ENCODE measurements at regions not wholly inside any gene's neighbourhood (a gene's known extent, or its start where the extent isn't known, plus 50 kb on each side); places are given as distances from the start of the nearest gene placed in this dataset.

- H3K9me3 Mint-ChIP-seq (ENCODE audit: unreplicated experiment): no peaks in the 10 kb centered on the region
- ChIA-PET CTCF (no interaction called here), POLR2A (no interaction called here)
- no peak overlapping the region for H3K4me3 Mint-ChIP-seq (ENCODE audit: unreplicated experiment)
- Histone ChIP-seq H3K9me3 (no peaks in the 10 kb centered on the region), H3K36me3 (ENCODE audit: control insufficient read depth, insufficient read depth, low read length) (no peaks in the 10 kb centered on the region), H3K4me3 (ENCODE audit: low read depth, low read length) (no peak overlapping the region), H3K4me1 (no peaks in the 10 kb centered on the region), H3K27me3 (replicated peaks; ENCODE audit: control insufficient read depth, insufficient read depth, low read length) (no peaks in the 10 kb centered on the region)
- H3K27me3 Mint-ChIP-seq (ENCODE audit: insufficient read depth, unreplicated experiment): peaks cover 2% of the 10 kb centered on the region
- no peak overlapping the region for H3K27ac Mint-ChIP-seq (ENCODE audit: unreplicated experiment)
- BruUV-seq (replicated peaks): no TSS peak
- H3K36me3 Mint-ChIP-seq (ENCODE audit: insufficient read depth, unreplicated experiment): no peaks in the 10 kb centered on the region
- no peaks in the 10 kb centered on the region for H3K4me1 Mint-ChIP-seq (ENCODE audit: low read depth, unreplicated experiment)
- intact Hi-C loops (cut with micrococcal nuclease; ENCODE audit: unreplicated experiment): no loop called here
- no peak for DNase-seq
- TF ChIP-seq CTCF (IDR thresholded peaks at IDR 0.05; ENCODE audit: insufficient read depth in 1 of 2, low read depth in 1 of 2, low read length in 1 of 2, severe bottlenecking in 1 of 2, unreplicated experiment in 1 of 2): no peak
Measured at GRCh38 chr10:65143723-65144122, 1622.5 kb downstream of the REEP3 start.

GRCh38 chr10:65149878-65150277 lies 1628.7 kb downstream of the REEP3 start:
- Histone ChIP-seq H3K4me3 (ENCODE audit: low read depth, low read length) (no peak overlapping the region), H3K9me3 (no peaks in the 10 kb centered on the region), H3K27me3 (replicated peaks; ENCODE audit: control insufficient read depth, insufficient read depth, low read length) (no peaks in the 10 kb centered on the region), H3K4me1 (no peaks in the 10 kb centered on the region), H3K36me3 (ENCODE audit: control insufficient read depth, insufficient read depth, low read length) (no peaks in the 10 kb centered on the region)
- intact Hi-C loops (cut with micrococcal nuclease; ENCODE audit: unreplicated experiment): no loop called here
- no peak for TF ChIP-seq CTCF (IDR thresholded peaks at IDR 0.05; ENCODE audit: insufficient read depth in 1 of 2, low read depth in 1 of 2, low read length in 1 of 2, severe bottlenecking in 1 of 2, unreplicated experiment in 1 of 2)
- Mint-ChIP-seq H3K4me3 (ENCODE audit: unreplicated experiment) (no peak overlapping the region), H3K27me3 (ENCODE audit: insufficient read depth, unreplicated experiment) (peaks cover 2% of the 10 kb centered on the region), H3K27ac (ENCODE audit: unreplicated experiment) (no peak overlapping the region), H3K36me3 (ENCODE audit: insufficient read depth, unreplicated experiment) (no peaks in the 10 kb centered on the region), H3K4me1 (ENCODE audit: low read depth, unreplicated experiment) (no peaks in the 10 kb centered on the region), H3K9me3 (ENCODE audit: unreplicated experiment) (no peaks in the 10 kb centered on the region)
- POLR2A ChIA-PET: no interaction called here
- BruUV-seq (replicated peaks): no TSS peak
- CTCF ChIA-PET: no interaction called here
- no peak for DNase-seq

DNA sequence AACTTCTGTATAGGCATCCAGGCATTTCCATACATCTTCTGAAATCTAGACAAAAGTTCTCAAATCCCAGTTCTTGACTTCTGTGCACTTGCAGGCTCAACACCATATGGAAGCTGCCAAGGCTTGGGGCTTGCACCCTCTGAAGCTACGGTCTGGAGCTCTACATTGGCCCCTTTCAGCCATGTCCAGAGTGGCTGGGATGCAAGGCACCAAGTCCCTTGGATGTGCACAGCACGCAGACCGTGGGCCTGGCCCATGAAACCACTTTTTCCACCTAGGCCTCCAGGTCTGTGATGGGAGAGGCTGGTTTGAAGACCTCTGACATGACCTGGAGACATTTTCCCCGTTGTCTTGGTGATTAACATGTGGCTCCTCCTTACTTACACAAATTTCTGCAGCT lies 1645.1 kb downstream of the REEP3 start:
- no peak for TF ChIP-seq CTCF (IDR thresholded peaks at IDR 0.05; ENCODE audit: insufficient read depth in 1 of 2, low read depth in 1 of 2, low read length in 1 of 2, severe bottlenecking in 1 of 2, unreplicated experiment in 1 of 2)
- no TSS peak for BruUV-seq (replicated peaks)
- Mint-ChIP-seq H3K27me3 (ENCODE audit: insufficient read depth, unreplicated experiment) (no peaks in the 10 kb centered on the region), H3K36me3 (ENCODE audit: insufficient read depth, unreplicated experiment) (no peaks in the 10 kb centered on the region), H3K27ac (ENCODE audit: unreplicated experiment) (no peak overlapping the region), H3K4me1 (ENCODE audit: low read depth, unreplicated experiment) (no peaks in the 10 kb centered on the region), H3K9me3 (ENCODE audit: unreplicated experiment) (no peaks in the 10 kb centered on the region), H3K4me3 (ENCODE audit: unreplicated experiment) (no peak overlapping the region)
- Histone ChIP-seq H3K36me3 (ENCODE audit: control insufficient read depth, insufficient read depth, low read length) (no peaks in the 10 kb centered on the region), H3K9me3 (no peaks in the 10 kb centered on the region), H3K4me3 (ENCODE audit: low read depth, low read length) (no peak overlapping the region), H3K4me1 (no peaks in the 10 kb centered on the region), H3K27me3 (replicated peaks; ENCODE audit: control insufficient read depth, insufficient read depth, low read length) (no peaks in the 10 kb centered on the region)
- no peak for DNase-seq
- CTCF ChIA-PET: no interaction called here
- POLR2A ChIA-PET: no interaction called here
- intact Hi-C loops (cut with micrococcal nuclease; ENCODE audit: unreplicated experiment): no loop called here

Measured in Caco-2 (cell line).